Chondrocyte (in vitro differentiated cells): ENCODE measurements at regions not wholly inside any gene's neighbourhood (a gene's known extent, or its start where the extent isn't known, plus 50 kb on each side); places are given as distances from the start of the nearest gene placed in this dataset.
"Not testable (repeated sequence)": the region's sequence is repeated elsewhere in the genome, so short reads cannot be mapped to it uniquely, and the experiment has no call there.

Experiments
- DNase-seq: peaks from one replicate; pipeline ENCODE4 v3.0.0; 2021; ENCODE audit warnings: mixed read lengths, low spot score
- H3K27ac Mint-ChIP-seq: one replicate; pipeline ENCODE4 v1.8.0; 2021; ENCODE audit warnings: mild to moderate bottlenecking, moderate library complexity, mixed read lengths; ENCODE audit not compliant: unreplicated experiment
- H3K27me3 Mint-ChIP-seq: 2 replicates; pipeline ENCODE4 v1.8.0; 2021; ENCODE audit warnings: low read depth, mixed read lengths
- H3K36me3 Mint-ChIP-seq: 2 replicates; pipeline ENCODE4 v1.8.0; 2021; ENCODE audit warnings: low read depth, mixed read lengths
- H3K4me1 Mint-ChIP-seq: 2 replicates; pipeline ENCODE4 v1.8.0; 2021; ENCODE audit warnings: low read depth, mild to moderate bottlenecking, mixed read lengths
- H3K4me3 Mint-ChIP-seq: one replicate; pipeline ENCODE4 v1.8.0; 2021; ENCODE audit warnings: mild to moderate bottlenecking, moderate library complexity, mixed read lengths; ENCODE audit not compliant: unreplicated experiment
- H3K9me3 Mint-ChIP-seq: 2 replicates; pipeline ENCODE4 v1.8.0; 2021; ENCODE audit warnings: low read depth, mixed read lengths
- CTCF ChIP-seq: fragments of 200-600 bp; sonication (generic); IDR thresholded peaks from 2 replicates; pipeline ENCODE4 v1.5.0; 2021; ENCODE audit warnings: antibody characterized with exemption, mild to moderate bottlenecking, moderate library complexity

DNA sequence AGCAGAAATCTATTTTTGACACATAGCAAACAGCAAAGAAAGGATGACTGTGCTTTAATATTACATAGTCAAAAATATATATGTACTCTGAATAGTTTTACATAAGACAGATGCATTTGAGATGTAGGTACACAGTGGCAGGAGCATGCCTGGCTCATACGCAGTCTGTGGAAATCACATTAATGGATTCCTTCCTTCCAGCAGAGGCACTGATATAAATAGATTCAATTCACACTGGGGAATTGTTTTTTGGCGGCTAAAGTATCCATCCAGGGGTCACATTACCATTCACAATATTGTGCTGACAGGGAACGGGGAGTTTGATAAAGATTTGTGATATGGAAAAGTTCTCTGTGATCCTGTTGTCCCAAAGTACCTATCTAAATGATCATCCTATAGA is 72.5 kb upstream of the AGR3 start:
- peaks cover 8% of the 10 kb centered on the region for H3K9me3 Mint-ChIP-seq
- no peaks in the 10 kb centered on the region for H3K27me3 Mint-ChIP-seq
- DNase-seq, result no peak
- no peaks in the 10 kb centered on the region for H3K36me3 Mint-ChIP-seq
- H3K27ac Mint-ChIP-seq, result no peak overlapping the region
- peaks cover 24% of the 10 kb centered on the region for H3K4me1 Mint-ChIP-seq
- TF ChIP-seq CTCF, result no peak
- H3K4me3 Mint-ChIP-seq, result no peak overlapping the region

DNA sequence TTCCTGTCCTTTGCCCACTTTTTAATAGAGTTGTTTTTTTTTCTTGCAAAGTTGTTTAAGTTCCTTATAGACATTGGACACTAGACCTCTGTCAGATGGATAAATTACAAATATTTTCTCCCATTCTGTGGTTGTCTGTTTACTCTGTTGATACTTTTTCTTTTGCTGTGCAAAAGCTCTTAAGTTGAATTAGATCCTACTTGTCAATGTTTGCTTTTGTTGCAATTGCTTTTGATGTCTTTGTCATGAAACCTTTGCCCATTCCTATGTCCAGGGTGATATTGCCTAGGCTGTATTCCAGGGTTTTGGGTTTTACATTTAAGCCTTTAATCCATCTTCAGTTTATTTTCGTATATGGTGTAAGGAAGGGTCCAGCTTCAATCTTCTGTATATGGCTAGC is 76.9 kb upstream of the AGR3 start:
- peaks cover 24% of the 10 kb centered on the region for H3K4me1 Mint-ChIP-seq
- H3K36me3 Mint-ChIP-seq, result no peaks in the 10 kb centered on the region
- H3K9me3 Mint-ChIP-seq, result peaks cover 7% of the 10 kb centered on the region
- TF ChIP-seq CTCF, result no peak
- no peak overlapping the region for H3K27ac Mint-ChIP-seq
- H3K27me3 Mint-ChIP-seq, result no peaks in the 10 kb centered on the region
- no peak for DNase-seq
- H3K4me3 Mint-ChIP-seq, result no peak overlapping the region

GRCh38 chr7:16960337-16960965 is 78.7 kb upstream of the AGR3 start:
- Mint-ChIP-seq H3K27ac (no peak overlapping the region), H3K27me3 (no peaks in the 10 kb centered on the region), H3K4me1 (peaks cover 10% of the 10 kb centered on the region), H3K9me3 (peaks cover 7% of the 10 kb centered on the region), H3K4me3 (no peak overlapping the region), H3K36me3 (no peaks in the 10 kb centered on the region)
- no peak for DNase-seq
- TF ChIP-seq CTCF, result no peak

- no peak for DNase-seq
Observed at GRCh38 chr7:16961641-16962040, 79.9 kb upstream of the AGR3 start.

DNA sequence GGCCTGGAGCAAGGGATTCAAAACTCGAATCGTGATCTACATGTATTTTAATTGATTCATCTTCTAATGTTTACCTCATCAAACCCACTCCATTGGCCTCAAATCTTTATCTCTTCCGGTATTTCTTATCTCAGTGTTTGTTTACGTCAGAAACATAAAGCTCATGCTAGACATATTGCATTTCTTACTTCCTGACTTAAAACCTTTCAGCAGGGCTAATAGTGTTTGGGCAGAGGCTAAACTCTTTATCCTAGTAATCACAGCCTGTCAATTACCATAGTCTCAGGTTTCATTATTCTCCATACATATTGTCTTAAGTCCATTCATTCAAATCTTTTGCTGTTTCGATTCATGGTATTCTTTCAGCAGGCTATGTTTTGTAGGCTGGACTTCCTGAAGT is 81.3 kb upstream of the AGR3 start:
- H3K36me3 Mint-ChIP-seq, result no peaks in the 10 kb centered on the region
- peaks cover 31% of the 10 kb centered on the region for H3K4me1 Mint-ChIP-seq
- DNase-seq, result no peak
- no peaks in the 10 kb centered on the region for H3K27me3 Mint-ChIP-seq
- no peak overlapping the region for H3K27ac Mint-ChIP-seq
- peaks cover 7% of the 10 kb centered on the region for H3K9me3 Mint-ChIP-seq
- no peak overlapping the region for H3K4me3 Mint-ChIP-seq
- TF ChIP-seq CTCF, result no peak

More at GRCh38 chr7:16961641-16962040, 79.9 kb upstream of the AGR3 start:
- H3K27ac Mint-ChIP-seq, result no peak overlapping the region
- no peak for TF ChIP-seq CTCF
- H3K9me3 Mint-ChIP-seq, result peaks cover 7% of the 10 kb centered on the region
- no peak overlapping the region for H3K4me3 Mint-ChIP-seq
- no peaks in the 10 kb centered on the region for H3K36me3 Mint-ChIP-seq
- H3K27me3 Mint-ChIP-seq, result no peaks in the 10 kb centered on the region
- peaks cover 17% of the 10 kb centered on the region for H3K4me1 Mint-ChIP-seq

DNA sequence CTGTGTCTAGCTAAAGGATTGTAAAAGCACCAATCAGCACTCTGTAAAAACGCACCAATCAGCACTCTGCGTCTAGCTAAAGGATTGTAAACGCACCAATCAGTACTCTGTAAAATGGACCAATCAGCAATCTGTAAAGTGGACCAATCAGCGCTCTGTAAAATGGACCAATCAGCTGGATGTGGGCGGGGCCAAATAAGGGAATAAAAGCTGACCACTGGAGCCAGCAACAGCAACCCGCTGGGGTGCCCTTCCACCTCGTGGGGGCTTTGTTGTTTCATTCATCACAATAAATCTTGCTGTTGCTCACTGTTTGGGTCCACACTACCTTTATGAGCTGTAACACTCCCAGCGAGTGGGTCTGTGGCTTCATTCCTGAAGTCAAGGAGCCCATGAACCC is 83.9 kb upstream of the AGR3 start:
- not testable (repeated sequence) for DNase-seq, H3K9me3 Mint-ChIP-seq, H3K36me3 Mint-ChIP-seq, H3K27me3 Mint-ChIP-seq, H3K27ac Mint-ChIP-seq, H3K4me3 Mint-ChIP-seq
- H3K4me1 Mint-ChIP-seq, result peaks cover 44% of the 10 kb centered on the region
